IMR-90 (cell line): ENCODE measurements at regions not wholly inside any gene's neighbourhood (a gene's known extent, or its start where the extent isn't known, plus 50 kb on each side); places are given as distances from the start of the nearest gene placed in this dataset.

ENCODE experiments used
- ATAC-seq: fragments of 200-7000 bp; cut with Tn5 transposase; 2 replicates; pipeline ENCODE4 v1.9.1; 2020; ENCODE audit warnings: low read depth, mild to moderate bottlenecking, moderate library complexity
- BruUV-seq: library from RNA; stranded (reverse); fragments of 400-500 nt; replicated peaks from 2 replicates; lab custom pipeline; 2021; lab: Mats Ljungman, UMichigan
- CTCF ChIA-PET: fragments of 300-600 bp; formaldehyde crosslinking; extraction: SDS; loops from one replicate; lab custom pipeline; 2021; ENCODE audit warnings: antibody characterized with exemption; lab: Yijun Ruan, JAX
- POLR2A ChIA-PET: fragments of 300-600 bp; sonication (Branson Sonifier 250); formaldehyde crosslinking; loops from one replicate; lab custom pipeline; 2022; ENCODE audit warnings: antibody characterized with exemption; ENCODE audit not compliant: unreplicated experiment; lab: Charles Lee
- DNase-seq: peaks from one replicate; pipeline ENCODE4 v3.0.0; 2013
- H2AFZ ChIP-seq: replicated peaks from 2 replicates; pipeline ENCODE3; 2013; ENCODE audit warnings: low read length, mild to moderate bottlenecking; ENCODE audit not compliant: poor library complexity
- H2AK5ac ChIP-seq: 2 replicates; pipeline ENCODE4 v1.6.1; 2013; ENCODE audit warnings: low read depth, low read length, inconsistent platforms
- H2AK9ac ChIP-seq: replicated peaks from 2 replicates; pipeline ENCODE3; 2013; ENCODE audit warnings: mild to moderate bottlenecking, low read depth, low read length, moderate library complexity; ENCODE audit not compliant: poor library complexity
- H2BK120ac ChIP-seq: 2 replicates; pipeline ENCODE4 v1.6.1; 2013; ENCODE audit warnings: low read depth, low read length, inconsistent platforms
- H2BK15ac ChIP-seq: 3 replicates; pipeline ENCODE4 v1.6.1; 2013; ENCODE audit warnings: low read depth, low read length, inconsistent platforms
- H2BK20ac ChIP-seq: 2 replicates; pipeline ENCODE4 v1.6.1; 2013; ENCODE audit warnings: low read depth, mild to moderate bottlenecking, inconsistent platforms, low read length, moderate library complexity
- H2BK5ac ChIP-seq: 2 replicates; pipeline ENCODE4 v1.6.1; 2013; ENCODE audit warnings: mild to moderate bottlenecking, low read depth, low read length, inconsistent platforms; ENCODE audit not compliant: poor library complexity, severe bottlenecking
- H3K14ac ChIP-seq: replicated peaks from 2 replicates; pipeline ENCODE4 v1.6.1; 2013; ENCODE audit warnings: low read depth, low read length, inconsistent platforms
- H3K18ac ChIP-seq: 2 replicates; pipeline ENCODE4 v1.6.1; 2013; ENCODE audit warnings: low read depth, low read length, control low read depth
- H3K23ac ChIP-seq: 2 replicates; pipeline ENCODE4 v1.6.1; 2013; ENCODE audit warnings: low read depth, low read length, inconsistent platforms
- H3K27ac ChIP-seq: 2 replicates; pipeline ENCODE4 v1.5.1; 2013; ENCODE audit warnings: mild to moderate bottlenecking, control low read depth, low read length; ENCODE audit not compliant: insufficient read depth
- H3K27me3 ChIP-seq: 2 replicates; pipeline ENCODE4 v1.6.1; 2013; ENCODE audit warnings: low read length; ENCODE audit not compliant: control insufficient read depth, insufficient read depth
- H3K36me3 ChIP-seq: 2 replicates; pipeline ENCODE4 v1.6.1; 2013; ENCODE audit warnings: low read length, mixed read lengths; ENCODE audit not compliant: control insufficient read depth, insufficient read depth
- H3K4ac ChIP-seq: 2 replicates; pipeline ENCODE4 v1.6.1; 2013; ENCODE audit warnings: low read depth, low read length, inconsistent platforms
- H3K4me1 ChIP-seq: 2 replicates; pipeline ENCODE4 v1.6.1; 2013; ENCODE audit warnings: low read length, mixed read lengths; ENCODE audit not compliant: control insufficient read depth, insufficient read depth
- H3K4me2 ChIP-seq: 2 replicates; pipeline ENCODE4 v1.6.1; 2013; ENCODE audit warnings: low read depth, mild to moderate bottlenecking, control low read depth, low read length, moderate library complexity
- H3K4me3 ChIP-seq: 2 replicates; pipeline ENCODE4 v1.5.1; 2013; ENCODE audit warnings: low read depth, mild to moderate bottlenecking, control low read depth, low read length, moderate library complexity; ENCODE audit not compliant: insufficient read depth
- H3K56ac ChIP-seq: 2 replicates; pipeline ENCODE4 v1.6.1; 2013; ENCODE audit warnings: low read length, inconsistent platforms; ENCODE audit not compliant: insufficient read depth; ENCODE audit errors: extremely low read depth
- H3K79me1 ChIP-seq, 2 experiments: 2 replicates each; pipeline ENCODE4 v1.6.1; 2013; ENCODE audit warnings: low read length in 2 of 2, inconsistent platforms in 1 of 2, low read depth in 1 of 2
- H3K9ac ChIP-seq: 2 replicates; pipeline ENCODE4 v1.6.1; 2013; ENCODE audit warnings: low read depth, low read length, control low read depth
- H3K9me1 ChIP-seq: 2 replicates; pipeline ENCODE4 v1.6.1; 2013; ENCODE audit warnings: low read length, inconsistent platforms; ENCODE audit not compliant: insufficient read depth
- H3K9me3 ChIP-seq: 2 replicates; pipeline ENCODE4 v1.6.1; 2013; ENCODE audit warnings: low read length; ENCODE audit not compliant: control insufficient read depth, insufficient read depth
- H4K20me1 ChIP-seq: 2 replicates; pipeline ENCODE4 v1.6.1; 2013; ENCODE audit warnings: low read length, inconsistent platforms; ENCODE audit not compliant: insufficient read depth
- H4K5ac ChIP-seq: 2 replicates; pipeline ENCODE4 v1.6.1; 2013; ENCODE audit warnings: mild to moderate bottlenecking, low read depth, low read length, control low read depth
- H4K8ac ChIP-seq, 2 experiments: 2 replicates each; pipeline ENCODE4 v1.6.1; 2013; ENCODE audit warnings: low read depth in 2 of 2, low read length in 2 of 2, control low read depth in 1 of 2, inconsistent platforms in 1 of 2
- H4K91ac ChIP-seq: 2 replicates; pipeline ENCODE4 v1.6.1; 2013; ENCODE audit warnings: low read depth, low read length, inconsistent platforms; ENCODE audit not compliant: insufficient read depth
- BHLHE40 ChIP-seq: fragments of 150-350 bp; IDR thresholded peaks from 2 replicates; pipeline ENCODE4 v1.6.1; 2016; ENCODE audit warnings: mild to moderate bottlenecking, low read depth, low read length
- CEBPB ChIP-seq: IDR thresholded peaks from 2 replicates; pipeline ENCODE4 v1.6.1; 2012; ENCODE audit warnings: low read depth, low read length, improper control_type of control experiment
- CHD1 ChIP-seq: IDR thresholded peaks from 2 replicates; pipeline ENCODE4 v1.6.1; 2012; ENCODE audit warnings: low read depth, low read length, improper control_type of control experiment
- FOS ChIP-seq: fragments of 150-350 bp; IDR thresholded peaks from 2 replicates; pipeline ENCODE4 v1.6.1; 2016; ENCODE audit warnings: low read depth, low read length
- MAFK ChIP-seq: IDR thresholded peaks from 2 replicates; pipeline ENCODE4 v1.6.1; 2012; ENCODE audit warnings: low read depth, low read length, improper control_type of control experiment
- MAZ ChIP-seq: IDR thresholded peaks from 2 replicates; pipeline ENCODE4 v1.6.1; 2012; ENCODE audit warnings: low read depth, mild to moderate bottlenecking, low read length, improper control_type of control experiment, moderate library complexity, borderline replicate concordance
- MXI1 ChIP-seq: IDR thresholded peaks from 2 replicates; pipeline ENCODE4 v1.6.1; 2012; ENCODE audit warnings: low read depth, mild to moderate bottlenecking, low read length, moderate library complexity, borderline replicate concordance
- NFE2L2 ChIP-seq: fragments of 150-350 bp; IDR thresholded peaks from 2 replicates; pipeline ENCODE4 v1.6.1; 2016; ENCODE audit warnings: low read depth, mild to moderate bottlenecking, low read length
- POLR2A ChIP-seq: IDR thresholded peaks from 2 replicates; pipeline ENCODE4 v1.6.1; 2012; ENCODE audit warnings: mild to moderate bottlenecking, low read depth, low read length
- RAD21 ChIP-seq: IDR thresholded peaks from 2 replicates; pipeline ENCODE4 v1.6.1; 2012; ENCODE audit warnings: low read length, improper control_type of control experiment
- RCOR1 ChIP-seq: IDR thresholded peaks from 2 replicates; pipeline ENCODE4 v1.6.1; 2012; ENCODE audit warnings: mild to moderate bottlenecking, low read length, improper control_type of control experiment; ENCODE audit not compliant: insufficient replicate concordance
- RFX5 ChIP-seq: IDR thresholded peaks from 2 replicates; pipeline ENCODE4 v1.8.0; 2012; ENCODE audit warnings: low read depth, mild to moderate bottlenecking, low read length, moderate library complexity
- SMC3 ChIP-seq: fragments of 150-350 bp; IDR thresholded peaks from 2 replicates; pipeline ENCODE4 v1.6.1; 2016; ENCODE audit warnings: low read depth, mild to moderate bottlenecking, antibody characterized with exemption, low read length, moderate library complexity
- WGBS, 2 experiments: methylation state at CpG; one replicate each; pipeline versions ENCODE4 v1.1.5 to v1.1.7; 2013; ENCODE audit warnings: missing lambda C conversion rate in 2 of 2; ENCODE audit not compliant: insufficient read length in 1 of 2; ENCODE audit errors: extremely low coverage in 2 of 2; 5-methylcytosine and 5-hydroxymethylcytosine counted together
- dilution Hi-C: fragments of 300-500 bp; cut with HindIII; formaldehyde crosslinking; loops from one replicate; pipeline ENCODE4 v1.14.3; 2018; ENCODE audit warnings: low sequenced_read_pairs; ENCODE audit not compliant: unreplicated experiment
- in situ Hi-C: fragments of 300-500 bp; cut with MboI; formaldehyde crosslinking; loops from 3 replicates; pipeline ENCODE4 v1.14.3; 2019; ENCODE audit warnings: low sequenced_read_pairs, inconsistent platforms, mixed read lengths
- intact Hi-C: fragments of 100-400 bp; cut with micrococcal nuclease; formaldehyde crosslinking; loops from 2 replicates; pipeline ENCODE4 v1.10.0; 2022
- TF ChIP-seq, protein P1 (sequence below): fragments of 150-350 bp; IDR thresholded peaks from 2 replicates; pipeline ENCODE4 v1.6.1; 2016; ENCODE audit warnings: low read depth, mild to moderate bottlenecking, low read length, moderate library complexity, borderline replicate concordance
- TF ChIP-seq, protein P2 (sequence below): fragments of 150-350 bp; IDR thresholded peaks from 2 replicates; pipeline ENCODE4 v1.6.1; 2017; ENCODE audit warnings: mild to moderate bottlenecking, antibody characterized with exemption, low read length, low read depth
- TF ChIP-seq, protein P3 (sequence below): conservative IDR thresholded peaks from 2 replicates; pipeline ENCODE4 v1.5.1; 2012; ENCODE audit warnings: mild to moderate bottlenecking, low read depth, low read length, improper control_type of control experiment

DNA sequence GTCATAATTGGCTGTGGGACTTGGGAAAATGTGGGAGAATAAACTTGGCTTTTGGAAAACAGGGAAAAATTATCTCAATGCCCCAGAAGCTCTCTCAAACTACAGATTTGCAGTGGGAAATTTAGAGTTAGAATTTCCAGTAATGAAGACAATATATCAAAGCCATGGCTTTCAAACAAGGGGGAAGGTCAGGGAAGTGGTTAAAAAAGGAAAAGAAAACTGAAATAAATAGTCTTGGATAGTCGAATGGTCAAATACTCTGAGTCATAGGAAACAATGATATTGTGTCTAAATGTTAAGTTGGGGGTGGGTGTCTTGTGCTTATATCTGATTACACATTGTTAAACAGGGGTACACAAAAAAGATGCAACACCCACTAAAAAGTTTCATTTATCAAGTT is 272.4 kb upstream of the COL8A1 start:
- dilution Hi-C loops (no loop called here), in situ Hi-C loops (no loop called here), intact Hi-C loops (no loop called here)
- no peaks in the 10 kb centered on the region for H3K36me3 ChIP-seq
- H3K14ac ChIP-seq = no peak overlapping the region
- H2BK20ac ChIP-seq = no peak overlapping the region
- H3K9me3 ChIP-seq = no peaks in the 10 kb centered on the region
- no peak overlapping the region for H4K5ac ChIP-seq
- no peak for DNase-seq
- H3K4me3 ChIP-seq = no peak overlapping the region
- H3K4me2 ChIP-seq = no peak overlapping the region
- no TSS peak for BruUV-seq
- no peaks in the 10 kb centered on the region for H3K9me1 ChIP-seq
- no peak overlapping the region for H3K18ac ChIP-seq
- H4K20me1 ChIP-seq = no peaks in the 10 kb centered on the region
- POLR2A ChIA-PET = no interaction called here
- WGBS, 2 experiments = no CpG with 5 or more reads among the region's 1 CpG
- CTCF ChIA-PET = no interaction called here
- H2AK9ac ChIP-seq = no peak overlapping the region
- H2AK5ac ChIP-seq = no peak overlapping the region
- no peak overlapping the region for H2BK120ac ChIP-seq
- H4K91ac ChIP-seq = no peak overlapping the region
- H4K8ac ChIP-seq = no peak overlapping the region
- H2AFZ ChIP-seq = no peak overlapping the region
- no peak overlapping the region for H3K9ac ChIP-seq
- H3K79me1 ChIP-seq = no peaks in the 10 kb centered on the region
- TF ChIP-seq RFX5 = no peak
- TF ChIP-seq SMC3 = no peak
- TF ChIP-seq POLR2A = no peak
- no peak for TF ChIP-seq MAZ
- TF ChIP-seq CHD1 = no peak
- no peak for TF ChIP-seq NFE2L2
- no peak for TF ChIP-seq RCOR1
- TF ChIP-seq, protein P1, sequence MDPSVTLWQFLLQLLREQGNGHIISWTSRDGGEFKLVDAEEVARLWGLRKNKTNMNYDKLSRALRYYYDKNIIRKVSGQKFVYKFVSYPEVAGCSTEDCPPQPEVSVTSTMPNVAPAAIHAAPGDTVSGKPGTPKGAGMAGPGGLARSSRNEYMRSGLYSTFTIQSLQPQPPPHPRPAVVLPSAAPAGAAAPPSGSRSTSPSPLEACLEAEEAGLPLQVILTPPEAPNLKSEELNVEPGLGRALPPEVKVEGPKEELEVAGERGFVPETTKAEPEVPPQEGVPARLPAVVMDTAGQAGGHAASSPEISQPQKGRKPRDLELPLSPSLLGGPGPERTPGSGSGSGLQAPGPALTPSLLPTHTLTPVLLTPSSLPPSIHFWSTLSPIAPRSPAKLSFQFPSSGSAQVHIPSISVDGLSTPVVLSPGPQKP = no peak
- TF ChIP-seq, protein P2, sequence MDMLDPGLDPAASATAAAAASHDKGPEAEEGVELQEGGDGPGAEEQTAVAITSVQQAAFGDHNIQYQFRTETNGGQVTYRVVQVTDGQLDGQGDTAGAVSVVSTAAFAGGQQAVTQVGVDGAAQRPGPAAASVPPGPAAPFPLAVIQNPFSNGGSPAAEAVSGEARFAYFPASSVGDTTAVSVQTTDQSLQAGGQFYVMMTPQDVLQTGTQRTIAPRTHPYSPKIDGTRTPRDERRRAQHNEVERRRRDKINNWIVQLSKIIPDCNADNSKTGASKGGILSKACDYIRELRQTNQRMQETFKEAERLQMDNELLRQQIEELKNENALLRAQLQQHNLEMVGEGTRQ = no peak
- no peak for TF ChIP-seq MXI1
- no peak for TF ChIP-seq FOS
- TF ChIP-seq, protein P3, sequence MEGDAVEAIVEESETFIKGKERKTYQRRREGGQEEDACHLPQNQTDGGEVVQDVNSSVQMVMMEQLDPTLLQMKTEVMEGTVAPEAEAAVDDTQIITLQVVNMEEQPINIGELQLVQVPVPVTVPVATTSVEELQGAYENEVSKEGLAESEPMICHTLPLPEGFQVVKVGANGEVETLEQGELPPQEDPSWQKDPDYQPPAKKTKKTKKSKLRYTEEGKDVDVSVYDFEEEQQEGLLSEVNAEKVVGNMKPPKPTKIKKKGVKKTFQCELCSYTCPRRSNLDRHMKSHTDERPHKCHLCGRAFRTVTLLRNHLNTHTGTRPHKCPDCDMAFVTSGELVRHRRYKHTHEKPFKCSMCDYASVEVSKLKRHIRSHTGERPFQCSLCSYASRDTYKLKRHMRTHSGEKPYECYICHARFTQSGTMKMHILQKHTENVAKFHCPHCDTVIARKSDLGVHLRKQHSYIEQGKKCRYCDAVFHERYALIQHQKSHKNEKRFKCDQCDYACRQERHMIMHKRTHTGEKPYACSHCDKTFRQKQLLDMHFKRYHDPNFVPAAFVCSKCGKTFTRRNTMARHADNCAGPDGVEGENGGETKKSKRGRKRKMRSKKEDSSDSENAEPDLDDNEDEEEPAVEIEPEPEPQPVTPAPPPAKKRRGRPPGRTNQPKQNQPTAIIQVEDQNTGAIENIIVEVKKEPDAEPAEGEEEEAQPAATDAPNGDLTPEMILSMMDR = no peak
- no peak for TF ChIP-seq BHLHE40
- TF ChIP-seq CEBPB = no peak
- no peak for TF ChIP-seq MAFK
- TF ChIP-seq RAD21 = no peak
- H2BK15ac ChIP-seq = no peak overlapping the region
- H3K56ac ChIP-seq = no peak overlapping the region
- no peak overlapping the region for H3K27ac ChIP-seq
- no peak for ATAC-seq
- H3K27me3 ChIP-seq = no peaks in the 10 kb centered on the region
- no peak overlapping the region for H3K4ac ChIP-seq
- no peak overlapping the region for H2BK5ac ChIP-seq
- H3K23ac ChIP-seq = no peak overlapping the region
- no peaks in the 10 kb centered on the region for H3K4me1 ChIP-seq
